GM23338 (cell line): ENCODE measurements at regions not wholly inside any gene's neighbourhood (a gene's known extent, or its start where the extent isn't known, plus 50 kb on each side); places are given as distances from the start of the nearest gene placed in this dataset.
"Not testable (repeated sequence)": the region's sequence is repeated elsewhere in the genome, so short reads cannot be mapped to it uniquely, and the experiment has no call there.

Experiments
- CREB1 ChIP-seq: fragments of 250-450 bp; sonication (Bioruptor Pico); IDR thresholded peaks from 2 replicates; pipeline ENCODE4 v1.5.0; 2020; ENCODE audit warnings: low read depth, mild to moderate bottlenecking, moderate library complexity
- CTCF ChIP-seq, 2 experiments: fragments of 200-600 bp in 1 of 2; sonication (generic) in 1 of 2; conservative IDR thresholded peaks; 2 replicates each; pipeline versions ENCODE4 v1.5.1 to v1.6.1; 2016 to 2017; ENCODE audit warnings: antibody characterized with exemption in 2 of 2, low read depth in 2 of 2, mild to moderate bottlenecking in 2 of 2, moderate library complexity in 1 of 2
- EZH2 ChIP-seq: fragments of 200-600 bp; sonication (generic); IDR thresholded peaks from one replicate; pipeline ENCODE4 v1.8.0; 2017; ENCODE audit warnings: antibody characterized with exemption, mild to moderate bottlenecking, low read depth; ENCODE audit not compliant: unreplicated experiment
- NANOG ChIP-seq: IDR thresholded peaks from 2 replicates; pipeline ENCODE4 v1.6.1; 2016; ENCODE audit warnings: antibody characterized with exemption, borderline replicate concordance
- REST ChIP-seq: IDR thresholded peaks from one replicate; pipeline ENCODE4 v1.6.1; 2018; ENCODE audit warnings: antibody characterized with exemption; ENCODE audit not compliant: unreplicated experiment

- TF ChIP-seq CTCF (conservative IDR thresholded peaks at IDR 0.05; ENCODE audit: low read depth in 2 of 2); REST; EZH2; CREB1; NANOG: not testable (repeated sequence)
Measured at GRCh38 chr21:5064581-5065142, 5456.7 kb upstream of the TPTE start.
